ENCODE measurements at regions not wholly inside any gene's neighbourhood (a gene's known extent, or its start where the extent isn't known, plus 50 kb on each side); places are given as distances from the start of the nearest gene placed in this dataset.

- ChIA-PET POLR2A (no interaction called here), SMC1A (ENCODE audit: uncharacterized antibody, unreplicated experiment) (no interaction called here), CTCF (interaction anchor here (0.8 to 1.7 kb wide), 3 partner anchors 13 to 69 kb away, joined by 3 to 4 read pairs (median 3); no protein-coding TSS in a partner anchor), RAD21 (ENCODE audit: unreplicated experiment) (no interaction called here)
- no peak overlapping the region for H3K27ac ChIP-seq (ENCODE audit: control insufficient read depth, insufficient read depth)
- no TSS peak for BruUV-seq (replicated peaks)
- 0% methylated on average over 2 of the region's 2 CpGs for WGBS (ENCODE audit: insufficient coverage, insufficient replicate concordance, low lambda C conversion rate, missing lambda C conversion rate)
- H3K9me3 ChIP-seq (replicated peaks; ENCODE audit: control insufficient read depth, insufficient read depth, low read length): no peaks in the 10 kb centered on the region; the same call in 2 of the 3 replicates
- no peak overlapping the region for H3K9ac ChIP-seq (ENCODE audit: control insufficient read depth, insufficient read depth, low read length)
- FAIRE-seq (no peak), ATAC-seq (no peak), DNase-seq (ENCODE audit: low read depth, low spot score) (no peak)
- no peak overlapping the region for H3K4me2 ChIP-seq (ENCODE audit: control insufficient read depth, insufficient read depth)
- no peak for TF ChIP-seq POLR2AphosphoS5 (IDR thresholded peaks at IDR 0.05; ENCODE audit: low read length)
- TF ChIP-seq ZBED1 (IDR thresholded peaks at IDR 0.05; ENCODE audit: borderline replicate concordance): no peak
- TF ChIP-seq ZNF687 (IDR thresholded peaks at IDR 0.05): no peak
- H3K27me3 ChIP-seq (replicated peaks in 1 of 2; ENCODE audit: control insufficient read depth in 2 of 2, insufficient read depth in 2 of 2, low read length in 1 of 2): no peaks in the 10 kb centered on the region
- H3K36me3 ChIP-seq (ENCODE audit: control insufficient read depth in 2 of 2, insufficient read depth in 2 of 2, low read length in 1 of 2): no peaks in the 10 kb centered on the region
- no peaks in the 10 kb centered on the region for H3K79me2 ChIP-seq (ENCODE audit: control insufficient read depth, insufficient read depth, low read length)
- intact Hi-C loops (cut with micrococcal nuclease; ENCODE audit: unreplicated experiment): no loop called here
- no peaks in the 10 kb centered on the region for H3K4me1 ChIP-seq (ENCODE audit: control insufficient read depth, insufficient read depth, low read length)
- no peak overlapping the region for H2AFZ ChIP-seq (ENCODE audit: control insufficient read depth, low read depth, low read length)
- in situ Hi-C loops (cut with MboI): no loop called here
- no peaks in the 10 kb centered on the region for H4K20me1 ChIP-seq (ENCODE audit: control insufficient read depth, insufficient read depth)
- H3K4me3 ChIP-seq: no peak overlapping the region
Measured at GRCh38 chr11:103584021-103584420, 452.4 kb upstream of the DDI1 start.

DNA sequence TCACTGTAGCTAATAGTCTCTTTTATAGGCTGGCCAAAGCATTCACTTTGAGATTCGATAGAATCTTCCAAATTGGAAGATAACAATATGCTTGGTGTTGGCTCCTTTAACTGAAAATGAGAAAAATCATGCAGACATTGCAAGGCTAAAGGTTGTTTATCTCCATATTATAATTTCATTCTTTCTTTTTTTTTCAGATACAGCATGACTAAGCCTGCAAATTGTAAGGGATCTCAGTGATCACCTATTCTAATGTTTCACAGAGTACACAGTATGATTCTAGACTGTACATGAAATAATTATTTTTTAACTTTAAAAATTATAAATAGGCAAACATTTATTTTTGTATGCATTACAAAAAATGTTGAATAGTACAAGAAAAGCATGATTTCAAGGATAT, 451.7 kb upstream of the DDI1 start:
- Histone ChIP-seq H2AFZ (ENCODE audit: control insufficient read depth, low read depth, low read length) (no peak overlapping the region), H3K4me2 (ENCODE audit: control insufficient read depth, insufficient read depth) (no peak overlapping the region), H3K79me2 (ENCODE audit: control insufficient read depth, insufficient read depth, low read length) (no peaks in the 10 kb centered on the region), H3K9me3 (replicated peaks; ENCODE audit: control insufficient read depth, insufficient read depth, low read length) (no peaks in the 10 kb centered on the region; the same call in 2 of the 3 replicates), H3K36me3 (ENCODE audit: control insufficient read depth in 2 of 2, insufficient read depth in 2 of 2, low read length in 1 of 2) (no peaks in the 10 kb centered on the region), H4K20me1 (ENCODE audit: control insufficient read depth, insufficient read depth) (no peaks in the 10 kb centered on the region), H3K4me1 (ENCODE audit: control insufficient read depth, insufficient read depth, low read length) (no peaks in the 10 kb centered on the region), H3K27me3 (replicated peaks in 1 of 2; ENCODE audit: control insufficient read depth in 2 of 2, insufficient read depth in 2 of 2, low read length in 1 of 2) (no peaks in the 10 kb centered on the region), H3K9ac (ENCODE audit: control insufficient read depth, insufficient read depth, low read length) (no peak overlapping the region), H3K27ac (ENCODE audit: control insufficient read depth, insufficient read depth) (no peak overlapping the region), H3K4me3 (no peak overlapping the region)
- POLR2A ChIA-PET: no interaction called here
- SMC1A ChIA-PET (ENCODE audit: uncharacterized antibody, unreplicated experiment): no interaction called here
- RAD21 ChIA-PET (ENCODE audit: unreplicated experiment): no interaction called here
- no TSS peak for BruUV-seq (replicated peaks)
- TF ChIP-seq, protein P1, sequence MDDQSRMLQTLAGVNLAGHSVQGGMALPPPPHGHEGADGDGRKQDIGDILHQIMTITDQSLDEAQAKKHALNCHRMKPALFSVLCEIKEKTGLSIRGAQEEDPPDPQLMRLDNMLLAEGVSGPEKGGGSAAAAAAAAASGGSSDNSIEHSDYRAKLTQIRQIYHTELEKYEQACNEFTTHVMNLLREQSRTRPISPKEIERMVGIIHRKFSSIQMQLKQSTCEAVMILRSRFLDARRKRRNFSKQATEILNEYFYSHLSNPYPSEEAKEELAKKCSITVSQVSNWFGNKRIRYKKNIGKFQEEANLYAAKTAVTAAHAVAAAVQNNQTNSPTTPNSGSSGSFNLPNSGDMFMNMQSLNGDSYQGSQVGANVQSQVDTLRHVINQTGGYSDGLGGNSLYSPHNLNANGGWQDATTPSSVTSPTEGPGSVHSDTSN (IDR thresholded peaks at IDR 0.05; ENCODE audit: insufficient replicate concordance, low read depth, low read length): no peak
- TF ChIP-seq NRF1 (conservative IDR thresholded peaks at IDR 0.05; ENCODE audit: low read depth, low read length): no peak
- TF ChIP-seq IKZF2 (IDR thresholded peaks at IDR 0.05): no peak
- TF ChIP-seq, protein P2, sequence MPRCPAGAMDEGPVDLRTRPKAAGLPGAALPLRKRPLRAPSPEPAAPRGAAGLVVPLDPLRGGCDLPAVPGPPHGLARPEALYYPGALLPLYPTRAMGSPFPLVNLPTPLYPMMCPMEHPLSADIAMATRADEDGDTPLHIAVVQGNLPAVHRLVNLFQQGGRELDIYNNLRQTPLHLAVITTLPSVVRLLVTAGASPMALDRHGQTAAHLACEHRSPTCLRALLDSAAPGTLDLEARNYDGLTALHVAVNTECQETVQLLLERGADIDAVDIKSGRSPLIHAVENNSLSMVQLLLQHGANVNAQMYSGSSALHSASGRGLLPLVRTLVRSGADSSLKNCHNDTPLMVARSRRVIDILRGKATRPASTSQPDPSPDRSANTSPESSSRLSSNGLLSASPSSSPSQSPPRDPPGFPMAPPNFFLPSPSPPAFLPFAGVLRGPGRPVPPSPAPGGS (IDR thresholded peaks at IDR 0.05; ENCODE audit: borderline replicate concordance, insufficient read depth, low read depth, low read length, poor library complexity, severe bottlenecking): no peak
- TF ChIP-seq SREBF1 (IDR thresholded peaks at IDR 0.05; ENCODE audit: low read length): no peak
- FAIRE-seq (no peak), DNase-seq (ENCODE audit: low read depth, low spot score) (no peak), ATAC-seq (no peak)
- intact Hi-C loops (cut with micrococcal nuclease; ENCODE audit: unreplicated experiment): no loop called here
- CTCF ChIA-PET: interaction anchor here (0.8 to 1.7 kb wide), 2 partner anchors 16 to 69 kb away, joined by 3 to 4 read pairs; no protein-coding TSS in a partner anchor
- in situ Hi-C loops (cut with MboI): no loop called here
- 4% methylated on average over 1 of the region's 1 CpG for WGBS (ENCODE audit: insufficient coverage, insufficient replicate concordance, low lambda C conversion rate, missing lambda C conversion rate)

Data from GM12878 (cell line).